Ureter (tissue), 1 donor: ENCODE measurements at regions not wholly inside any gene's neighbourhood (a gene's known extent, or its start where the extent isn't known, plus 50 kb on each side); places are given as distances from the start of the nearest gene placed in this dataset.
"Not testable (repeated sequence)": the region's sequence is repeated elsewhere in the genome, so short reads cannot be mapped to it uniquely, and the experiment has no call there.

ENCODE experiments used
- DNase-seq: peaks from one replicate; pipeline ENCODE4 v3.0.0-alpha.2; 2020; ENCODE audit warnings: low spot score
- donor health status: DM: yes; HTN: yes; CAD: no.

GRCh38 chr5:9858043-9858442 is 227.9 kb upstream of the TAS2R1 start:
- DNase-seq = no peak

GRCh38 chr5:9853309-9853708 is 223.2 kb upstream of the TAS2R1 start:
- no peak for DNase-seq

- no peak for DNase-seq
Observed at GRCh38 chr5:9852671-9853070, 222.5 kb upstream of the TAS2R1 start.

- no peak for DNase-seq
Observed at GRCh38 chr5:9851458-9851857, 221.3 kb upstream of the TAS2R1 start.

GRCh38 chr5:9850456-9850855 is 220.3 kb upstream of the TAS2R1 start:
- no peak for DNase-seq

GRCh38 chr5:9847631-9848030 is 217.5 kb upstream of the TAS2R1 start:
- DNase-seq = no peak

- no peak for DNase-seq
Observed at GRCh38 chr5:9845185-9845584, 215.0 kb upstream of the TAS2R1 start.

GRCh38 chr5:9841516-9842170 is 211.5 kb upstream of the TAS2R1 start:
- no peak for DNase-seq

- DNase-seq = no peak
Observed at GRCh38 chr5:9838916-9839315, 208.8 kb upstream of the TAS2R1 start.

GRCh38 chr5:9834871-9835770 is 205.0 kb upstream of the TAS2R1 start:
- DNase-seq = no peak

GRCh38 chr5:9833871-9834270 is 203.7 kb upstream of the TAS2R1 start:
- no peak for DNase-seq

GRCh38 chr5:9832921-9833320 is 202.8 kb upstream of the TAS2R1 start:
- no peak for DNase-seq

GRCh38 chr5:9831823-9832222 is 201.7 kb upstream of the TAS2R1 start:
- no peak for DNase-seq

GRCh38 chr5:9830184-9830583 is 200.0 kb upstream of the TAS2R1 start:
- no peak for DNase-seq

GRCh38 chr5:9829621-9830020 is 199.5 kb upstream of the TAS2R1 start:
- no peak for DNase-seq

- no peak for DNase-seq
Observed at GRCh38 chr5:9820691-9821449, 190.7 kb upstream of the TAS2R1 start.

GRCh38 chr5:9818340-9818845 is 188.2 kb upstream of the TAS2R1 start:
- no peak for DNase-seq

GRCh38 chr5:9817819-9818218 is 187.7 kb upstream of the TAS2R1 start:
- DNase-seq = no peak

GRCh38 chr5:9815051-9815450 is 184.9 kb upstream of the TAS2R1 start:
- no peak for DNase-seq

GRCh38 chr5:9813305-9813704 is 183.2 kb upstream of the TAS2R1 start:
- DNase-seq = no peak

- DNase-seq = not testable (repeated sequence)
Observed at GRCh38 chr5:9807366-9807765, 177.2 kb upstream of the TAS2R1 start.

GRCh38 chr5:9801908-9802307 is 171.8 kb upstream of the TAS2R1 start:
- DNase-seq = no peak
